OCI-LY3 (cell line): ENCODE measurements at regions not wholly inside any gene's neighbourhood (a gene's known extent, or its start where the extent isn't known, plus 50 kb on each side); places are given as distances from the start of the nearest gene placed in this dataset.

Source experiments
- EZH2phosphoT487 ChIP-seq: fragments of 200-600 bp; shearing (Covaris generic); IDR thresholded peaks from 2 replicates; pipeline ENCODE4 v1.6.1; 2018; ENCODE audit warnings: antibody characterized with exemption, mixed run types, low read depth
- TF ChIP-seq, protein P1 (sequence below): fragments of 200-600, 300-600 bp; sonication (generic); IDR thresholded peaks from 2 replicates; pipeline ENCODE4 v1.5.1; 2014; ENCODE audit warnings: antibody characterized with exemption, low read length, low read depth

DNA sequence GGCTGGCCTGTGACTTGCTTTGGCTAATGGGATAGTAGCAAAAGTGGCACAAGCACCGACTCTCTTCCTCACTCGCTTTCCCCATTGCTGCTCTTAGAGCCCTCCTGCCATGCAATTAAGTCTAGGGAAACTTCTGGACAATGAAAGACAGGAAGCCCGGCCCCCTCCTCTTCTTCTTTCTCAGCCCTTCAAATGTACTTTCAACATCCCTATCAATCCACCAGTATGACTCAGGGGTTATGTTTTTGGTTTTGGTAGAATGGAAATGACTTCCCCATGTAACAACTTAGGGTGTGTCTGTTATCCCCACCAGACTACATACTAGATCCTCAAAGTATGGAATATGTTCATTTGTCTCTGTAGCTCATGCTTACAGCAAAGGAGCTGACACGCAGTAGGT is 139.0 kb upstream of the GDF10 start:
- TF ChIP-seq, protein P1, sequence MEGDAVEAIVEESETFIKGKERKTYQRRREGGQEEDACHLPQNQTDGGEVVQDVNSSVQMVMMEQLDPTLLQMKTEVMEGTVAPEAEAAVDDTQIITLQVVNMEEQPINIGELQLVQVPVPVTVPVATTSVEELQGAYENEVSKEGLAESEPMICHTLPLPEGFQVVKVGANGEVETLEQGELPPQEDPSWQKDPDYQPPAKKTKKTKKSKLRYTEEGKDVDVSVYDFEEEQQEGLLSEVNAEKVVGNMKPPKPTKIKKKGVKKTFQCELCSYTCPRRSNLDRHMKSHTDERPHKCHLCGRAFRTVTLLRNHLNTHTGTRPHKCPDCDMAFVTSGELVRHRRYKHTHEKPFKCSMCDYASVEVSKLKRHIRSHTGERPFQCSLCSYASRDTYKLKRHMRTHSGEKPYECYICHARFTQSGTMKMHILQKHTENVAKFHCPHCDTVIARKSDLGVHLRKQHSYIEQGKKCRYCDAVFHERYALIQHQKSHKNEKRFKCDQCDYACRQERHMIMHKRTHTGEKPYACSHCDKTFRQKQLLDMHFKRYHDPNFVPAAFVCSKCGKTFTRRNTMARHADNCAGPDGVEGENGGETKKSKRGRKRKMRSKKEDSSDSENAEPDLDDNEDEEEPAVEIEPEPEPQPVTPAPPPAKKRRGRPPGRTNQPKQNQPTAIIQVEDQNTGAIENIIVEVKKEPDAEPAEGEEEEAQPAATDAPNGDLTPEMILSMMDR = no peak
- TF ChIP-seq EZH2phosphoT487 = no peak
